ENCODE measurements at regions not wholly inside any gene's neighbourhood (a gene's known extent, or its start where the extent isn't known, plus 50 kb on each side); places are given as distances from the start of the nearest gene placed in this dataset.

DNA sequence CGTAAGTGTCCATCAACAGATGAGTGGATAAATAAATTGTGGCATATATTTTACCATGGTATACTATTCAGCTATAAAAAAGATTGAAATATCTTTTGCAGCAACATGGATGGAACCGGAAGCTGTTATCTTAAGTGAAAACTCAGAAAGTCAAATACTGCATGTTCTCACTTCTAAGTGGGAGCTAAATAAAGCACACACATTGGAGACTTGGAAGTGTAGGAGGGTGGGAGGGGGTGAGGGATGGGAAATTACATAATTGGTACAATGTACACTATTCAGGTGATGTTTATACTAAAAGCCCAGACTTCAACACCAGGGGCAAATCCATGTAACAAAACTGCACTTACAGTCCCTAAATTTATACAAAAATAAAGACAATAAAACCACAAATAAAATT is 72.6 kb upstream of the SPRY1 start:
- intact Hi-C loops (cut with DNase I) = no loop called here
- ATAC-seq (no peak), DNase-seq (ENCODE audit: missing footprints) (no peak)

DNA sequence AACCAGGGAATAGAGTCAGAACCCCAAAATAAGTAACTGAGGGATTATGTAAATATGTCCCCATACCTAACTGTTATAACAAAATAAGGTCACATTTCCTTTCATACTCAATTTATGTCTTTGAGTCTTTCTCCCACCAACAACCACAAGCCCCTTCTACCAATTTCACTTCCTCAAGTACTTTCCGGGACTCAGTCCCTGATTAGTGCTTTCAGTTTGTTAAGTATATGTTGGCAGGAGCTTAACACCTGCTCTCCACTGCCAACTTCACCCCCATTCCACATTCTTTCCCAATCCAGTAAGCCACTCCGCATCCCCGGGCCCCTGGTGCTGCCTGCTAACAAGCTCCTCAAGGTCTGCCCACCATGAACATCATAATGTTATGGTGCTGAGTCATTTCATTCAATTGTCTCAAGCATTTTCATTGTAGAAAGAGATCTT is 71.3 kb upstream of the SPRY1 start:
- DNase-seq (ENCODE audit: missing footprints) = peak; percentile 70
- intact Hi-C loops (cut with DNase I) = no loop called here
- no peak for ATAC-seq

DNA sequence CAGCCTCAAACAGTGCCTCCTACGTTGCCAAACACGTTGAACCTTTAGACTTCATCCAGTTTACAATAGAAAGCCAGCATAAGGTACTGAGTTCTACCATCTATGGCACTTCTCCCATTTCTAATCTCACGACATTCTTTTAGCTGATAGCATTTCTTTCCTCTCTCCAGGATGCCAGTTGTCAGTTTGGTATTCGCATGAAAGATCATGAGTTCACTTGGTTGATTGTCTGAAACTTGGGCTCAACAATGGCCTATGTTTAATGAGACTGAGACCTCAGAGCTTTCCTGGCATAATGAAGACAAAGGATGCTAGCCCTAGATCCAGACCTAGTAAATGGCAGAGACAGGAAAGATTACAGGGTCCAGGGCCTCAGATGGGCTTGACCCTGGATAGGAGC is 69.2 kb upstream of the SPRY1 start:
- intact Hi-C loops (cut with DNase I) = no loop called here
- ATAC-seq = no peak
- no peak for DNase-seq (ENCODE audit: missing footprints)

DNA sequence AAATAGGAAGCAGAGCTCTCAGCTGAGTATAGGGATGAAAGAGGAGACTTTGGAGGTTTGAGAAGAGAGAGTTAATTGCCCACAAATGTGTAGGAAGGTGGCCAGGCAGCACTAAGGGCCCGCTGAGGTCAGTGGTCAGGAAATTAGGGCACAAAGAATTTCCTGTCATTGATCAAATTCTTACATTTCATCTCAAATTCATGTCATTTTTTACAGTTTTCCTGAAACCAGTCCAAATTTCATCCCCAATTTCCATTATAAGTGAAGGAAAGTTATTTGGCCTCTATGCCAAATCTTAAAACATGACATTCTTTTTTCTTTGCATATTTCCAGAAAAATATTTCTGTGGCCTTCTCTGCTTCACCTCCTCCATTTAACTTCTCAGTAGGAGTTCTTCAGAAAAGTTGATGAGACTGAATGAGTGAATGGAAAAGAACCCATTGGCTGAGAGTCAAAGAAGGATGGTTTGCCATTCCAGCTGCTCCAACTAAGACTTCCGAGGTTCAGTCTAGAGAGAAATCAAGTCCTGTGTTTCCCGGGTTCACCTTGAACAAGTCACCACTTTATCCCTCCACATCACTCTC is 68.7 kb upstream of the SPRY1 start:
- ATAC-seq (no peak), DNase-seq (ENCODE audit: missing footprints) (no peak)
- intact Hi-C loops (cut with DNase I) = no loop called here

DNA sequence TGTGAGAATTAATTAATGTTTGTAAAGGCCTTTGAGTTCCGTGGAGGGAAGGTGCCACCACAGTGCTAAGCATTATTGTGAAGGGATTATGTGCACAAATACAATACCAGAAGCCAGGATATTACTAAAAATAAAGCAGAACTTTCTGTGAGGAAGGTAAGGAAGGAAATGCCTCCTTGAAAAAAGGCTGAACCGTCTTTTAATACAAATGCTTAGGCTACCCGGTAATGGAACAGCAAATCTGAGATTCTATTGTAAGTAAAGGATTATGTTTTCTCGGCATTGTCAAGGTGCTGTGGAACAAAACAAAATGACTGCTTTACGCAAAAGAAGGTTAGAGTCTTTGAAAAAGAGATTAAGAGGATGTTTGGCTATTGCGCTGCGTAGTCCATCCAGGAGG is 57.9 kb upstream of the SPRY1 start:
- no peak for DNase-seq (ENCODE audit: missing footprints)
- ATAC-seq = no peak
- intact Hi-C loops (cut with DNase I) = loop anchor here (2.0 kb wide), 1 partner anchor 14 kb away; no protein-coding TSS in a partner anchor

DNA sequence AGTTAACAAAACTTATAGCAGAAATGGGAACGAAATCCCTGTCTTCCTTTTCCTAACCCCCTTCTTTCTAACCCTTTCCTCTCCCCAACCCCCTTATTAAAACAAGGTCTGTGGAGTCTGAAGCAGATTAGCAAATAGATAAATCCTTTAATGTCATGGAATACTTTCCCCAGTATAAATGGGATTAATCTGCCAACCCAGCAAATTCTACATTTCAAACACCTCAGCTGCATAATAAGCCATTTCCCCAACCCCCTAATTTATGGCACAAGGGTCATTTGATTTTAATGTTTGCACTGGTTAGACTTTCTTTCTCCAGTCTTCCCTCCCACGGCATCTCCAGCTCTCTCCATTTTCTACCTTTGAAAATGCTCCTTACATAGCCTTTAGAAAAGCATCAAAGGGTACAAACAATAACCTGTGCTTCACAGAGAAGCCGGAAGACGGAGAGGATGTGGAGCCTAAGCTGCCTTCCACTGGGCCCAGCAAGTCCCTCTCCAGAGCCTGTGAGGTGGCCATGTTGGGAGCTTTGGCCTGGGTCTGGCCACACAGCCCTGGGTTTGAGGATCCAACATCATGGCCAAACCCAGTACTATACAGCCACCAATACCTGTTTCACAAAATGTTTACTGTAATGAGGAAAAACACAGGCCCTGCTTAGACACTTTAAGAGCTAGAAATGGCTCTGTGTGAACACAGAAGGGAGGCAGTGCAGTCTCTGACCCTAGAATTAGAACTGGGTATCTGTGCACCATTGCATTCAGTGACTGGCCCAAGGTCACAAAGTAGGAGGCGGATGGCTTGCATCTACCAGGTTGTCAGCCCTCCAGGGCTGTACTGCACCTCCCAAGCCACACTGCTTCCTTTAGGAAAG is 56.9 kb upstream of the SPRY1 start:
- no peak for DNase-seq (ENCODE audit: missing footprints)
- intact Hi-C loops (cut with DNase I) = loop anchor here (2.0 to 5.0 kb wide), 2 partner anchors 13 to 92 kb away; no protein-coding TSS in a partner anchor
- no peak for ATAC-seq

DNA sequence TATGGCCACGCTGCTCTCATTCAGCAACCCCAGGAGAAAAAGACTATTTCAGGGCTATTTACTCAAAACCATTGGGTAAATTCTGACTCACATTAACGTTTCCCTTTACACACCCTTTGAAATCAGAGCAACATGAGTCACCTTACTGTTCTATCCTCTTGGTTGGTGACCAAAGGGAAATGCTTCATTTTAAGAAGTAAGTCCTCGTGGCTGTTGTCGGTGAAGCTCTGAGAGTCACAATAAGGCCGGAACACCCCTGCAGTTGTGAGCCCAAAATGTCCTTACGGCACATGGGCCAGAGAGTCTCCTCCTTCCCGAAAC is 56.3 kb upstream of the SPRY1 start:
- ATAC-seq (no peak), DNase-seq (ENCODE audit: missing footprints) (no peak)
- intact Hi-C loops (cut with DNase I) = loop anchor here (5.0 kb wide), 1 partner anchor 93 kb away; no protein-coding TSS in a partner anchor

DNA sequence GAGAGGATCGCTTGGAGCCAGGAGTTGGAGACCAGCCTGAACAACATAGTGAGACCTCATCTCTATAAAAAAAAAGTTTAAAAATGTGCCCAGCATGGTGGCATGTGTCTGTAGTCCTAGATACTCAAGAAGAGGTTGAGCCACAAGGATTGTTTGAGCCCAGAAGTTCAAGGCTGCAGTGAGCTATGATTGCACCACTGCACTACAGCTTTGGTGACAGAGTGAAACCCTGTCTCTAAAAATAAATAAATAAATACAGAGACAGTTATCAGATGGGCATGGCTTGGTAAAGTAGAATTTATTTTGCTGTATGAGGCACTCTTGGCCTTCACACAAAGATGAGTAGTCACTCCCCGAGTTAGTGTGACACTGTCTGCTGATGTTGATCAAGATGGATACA is 54.1 kb upstream of the SPRY1 start:
- intact Hi-C loops (cut with DNase I) = loop anchor here (5.0 kb wide), 1 partner anchor 95 kb away; no protein-coding TSS in a partner anchor
- no peak for ATAC-seq
- DNase-seq (ENCODE audit: missing footprints) = no peak

DNA sequence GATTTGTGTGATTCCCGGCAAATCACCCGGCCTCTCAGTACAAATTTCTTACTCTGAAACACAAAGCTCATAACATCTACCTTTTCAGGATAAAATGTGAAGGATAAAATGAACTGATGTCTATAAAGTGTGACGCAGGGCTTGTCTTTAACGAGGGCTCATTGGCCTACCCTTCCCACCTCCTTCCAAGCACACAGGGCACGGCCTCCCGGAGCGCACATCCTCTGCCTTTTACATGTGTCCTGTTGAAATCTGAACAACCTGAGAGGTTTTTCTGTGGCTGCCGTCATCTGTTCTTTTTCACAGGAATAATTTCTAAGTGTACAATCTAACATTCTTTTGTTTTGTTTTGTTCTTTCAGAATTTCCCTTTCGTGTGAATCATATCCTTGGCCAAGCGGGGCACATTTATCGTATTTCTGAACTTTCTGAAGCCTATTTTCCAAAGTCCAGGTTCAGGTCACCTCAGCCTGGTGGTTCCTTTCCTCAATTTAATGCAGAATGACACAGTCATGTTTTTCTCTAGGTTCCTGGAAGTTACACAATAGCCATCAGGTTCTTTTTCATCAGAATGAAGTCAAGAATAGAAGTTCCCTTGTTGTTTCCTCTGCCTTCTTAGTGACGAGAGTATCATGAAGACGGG is 53.1 kb upstream of the SPRY1 start:
- ATAC-seq = no peak
- DNase-seq (ENCODE audit: missing footprints) = no peak
- intact Hi-C loops (cut with DNase I) = loop anchor here (5.0 kb wide), 1 partner anchor 96 kb away; no protein-coding TSS in a partner anchor

DNA sequence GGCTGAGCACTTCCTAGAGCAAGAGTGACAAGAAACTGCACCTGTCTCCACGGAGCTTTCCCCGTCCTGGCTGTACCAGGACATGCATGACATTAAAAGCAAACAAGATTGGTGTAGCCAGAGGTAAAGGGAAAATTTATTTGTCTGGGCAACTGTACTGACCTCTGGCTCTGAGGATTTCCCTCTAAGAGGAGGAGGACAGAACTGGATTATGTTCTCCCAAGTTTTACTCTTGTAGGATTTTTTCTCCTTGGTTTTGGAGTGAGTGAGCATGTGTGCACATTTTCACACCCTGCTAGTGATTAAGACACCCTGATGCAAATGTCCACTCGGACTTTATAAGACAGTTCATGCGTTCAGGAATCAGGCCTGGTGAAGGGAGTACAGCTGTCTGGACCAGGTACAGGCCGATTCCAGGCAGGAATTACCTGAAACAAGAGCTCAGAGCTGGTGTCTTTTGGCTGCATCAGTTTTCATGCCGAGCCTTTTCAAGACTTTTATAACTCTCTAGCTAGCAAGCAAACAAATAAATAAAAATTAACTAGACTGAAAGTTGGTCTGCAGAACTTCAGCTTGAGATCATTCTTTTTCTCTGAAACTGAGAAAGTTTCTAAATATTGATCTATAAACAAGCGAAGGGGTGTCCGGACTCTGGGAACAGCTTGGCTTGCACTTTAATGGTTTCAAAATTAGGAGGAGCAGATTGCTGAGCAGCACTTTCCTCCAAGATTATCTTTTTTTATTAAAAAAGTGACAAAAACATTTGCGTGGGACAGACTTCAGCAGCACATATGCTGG is 51.3 kb upstream of the SPRY1 start:
- ATAC-seq (no peak), DNase-seq (ENCODE audit: missing footprints) (no peak)
- intact Hi-C loops (cut with DNase I) = no loop called here

DNA sequence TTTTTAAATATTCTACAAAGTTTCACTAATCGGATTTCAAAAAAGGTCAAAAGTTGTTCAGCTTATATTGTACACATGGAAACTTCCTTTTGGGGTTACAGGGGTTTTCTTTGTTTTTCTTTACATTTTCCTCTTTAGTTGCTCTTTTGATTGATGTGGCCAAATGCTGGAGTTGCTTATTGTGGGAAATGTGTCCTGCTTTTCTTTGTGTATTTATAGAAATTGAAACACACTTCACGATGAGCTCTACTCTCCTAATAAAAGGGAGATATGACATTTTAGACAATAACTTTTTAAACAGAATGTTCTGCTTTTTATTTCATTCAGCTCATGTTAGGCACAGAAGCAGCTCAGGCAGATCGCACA is 50.7 kb upstream of the SPRY1 start:
- intact Hi-C loops (cut with DNase I) = no loop called here
- DNase-seq (ENCODE audit: missing footprints) (no peak), ATAC-seq (no peak)

DNA sequence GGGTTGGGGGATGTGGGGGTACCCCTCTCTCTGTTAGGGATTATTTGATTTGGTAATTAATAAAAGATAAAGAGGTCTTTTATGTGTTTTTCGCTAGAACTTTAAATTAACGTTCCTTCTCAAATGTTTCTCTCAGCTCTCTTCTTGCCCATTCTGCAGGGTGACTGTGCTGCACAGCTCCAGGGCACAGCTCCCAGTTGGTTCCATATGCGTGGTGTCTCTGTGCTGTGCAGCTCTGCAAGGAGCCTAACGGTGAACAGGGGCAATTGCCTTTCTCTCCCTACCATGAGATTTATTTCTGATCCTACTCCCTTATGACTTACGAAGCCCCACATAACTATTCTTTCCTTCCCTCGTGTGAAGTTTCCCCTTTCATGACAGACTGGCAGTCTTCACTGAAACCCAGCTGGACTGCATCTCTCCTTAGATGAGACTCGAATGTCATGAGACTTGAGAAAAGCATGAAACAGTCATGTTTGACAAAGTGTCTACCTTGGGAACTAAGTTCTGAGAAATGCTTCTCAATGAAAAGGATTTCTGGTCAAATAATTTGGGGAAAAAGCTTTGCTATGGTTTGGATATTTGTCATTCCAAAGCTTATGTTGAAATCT is 50.2 kb upstream of the SPRY1 start:
- ATAC-seq = no peak
- no peak for DNase-seq (ENCODE audit: missing footprints)
- intact Hi-C loops (cut with DNase I) = no loop called here
